Ishikawa (cell line): ENCODE measurements at regions not wholly inside any gene's neighbourhood (a gene's known extent, or its start where the extent isn't known, plus 50 kb on each side); places are given as distances from the start of the nearest gene placed in this dataset.

ENCODE experiments used
- CEBPB ChIP-seq: IDR thresholded peaks from 2 replicates; pipeline ENCODE4 v1.6.1; 2012
- CREB1 ChIP-seq: IDR thresholded peaks from 2 replicates; pipeline ENCODE4 v1.6.1; 2012; ENCODE audit warnings: low read depth
- EGR1 ChIP-seq: IDR thresholded peaks from 2 replicates; pipeline ENCODE4 v1.6.1; 2012
- EP300 ChIP-seq: IDR thresholded peaks from 2 replicates; pipeline ENCODE4 v1.6.1; 2012; ENCODE audit warnings: borderline replicate concordance
- FOXM1 ChIP-seq: IDR thresholded peaks from 2 replicates; pipeline ENCODE4 v1.6.1; 2012; ENCODE audit warnings: low read depth, borderline replicate concordance
- MAX ChIP-seq: IDR thresholded peaks from 2 replicates; pipeline ENCODE4 v1.6.1; 2012
- NFIC ChIP-seq: IDR thresholded peaks from 2 replicates; pipeline ENCODE4 v1.6.1; 2012
- RAD21 ChIP-seq: IDR thresholded peaks from 2 replicates; pipeline ENCODE4 v1.6.1; 2012; ENCODE audit warnings: low read depth
- REST ChIP-seq: IDR thresholded peaks from 2 replicates; pipeline ENCODE4 v1.6.1; 2012; ENCODE audit warnings: low read depth, mild to moderate bottlenecking
- TAF1 ChIP-seq: IDR thresholded peaks from 2 replicates; pipeline ENCODE4 v1.6.1; 2012; ENCODE audit warnings: low read depth, mild to moderate bottlenecking
- TEAD4 ChIP-seq: IDR thresholded peaks from 2 replicates; pipeline ENCODE4 v1.6.1; 2012
- YY1 ChIP-seq: IDR thresholded peaks from 2 replicates; pipeline ENCODE4 v1.6.1; 2012; ENCODE audit warnings: low read depth
- ZBTB7A ChIP-seq: IDR thresholded peaks from 2 replicates; pipeline ENCODE4 v1.6.1; 2012; ENCODE audit warnings: low read depth

- no peak for TF ChIP-seq REST
- TF ChIP-seq ZBTB7A, result no peak
- no peak for TF ChIP-seq TAF1
- no peak for TF ChIP-seq MAX
- TF ChIP-seq CREB1, result no peak
- TF ChIP-seq EP300, result no peak
- TF ChIP-seq TEAD4, result no peak
- no peak for TF ChIP-seq YY1
- TF ChIP-seq RAD21, result no peak
- no peak for TF ChIP-seq NFIC
- no peak for TF ChIP-seq CEBPB
- TF ChIP-seq EGR1, result no peak
- TF ChIP-seq FOXM1, result no peak
Observed at GRCh38 chr21:38145104-38145503, 111.7 kb upstream of the KCNJ15 start.
